ENCODE measurements at regions not wholly inside any gene's neighbourhood (a gene's known extent, or its start where the extent isn't known, plus 50 kb on each side); places are given as distances from the start of the nearest gene placed in this dataset.

DNA sequence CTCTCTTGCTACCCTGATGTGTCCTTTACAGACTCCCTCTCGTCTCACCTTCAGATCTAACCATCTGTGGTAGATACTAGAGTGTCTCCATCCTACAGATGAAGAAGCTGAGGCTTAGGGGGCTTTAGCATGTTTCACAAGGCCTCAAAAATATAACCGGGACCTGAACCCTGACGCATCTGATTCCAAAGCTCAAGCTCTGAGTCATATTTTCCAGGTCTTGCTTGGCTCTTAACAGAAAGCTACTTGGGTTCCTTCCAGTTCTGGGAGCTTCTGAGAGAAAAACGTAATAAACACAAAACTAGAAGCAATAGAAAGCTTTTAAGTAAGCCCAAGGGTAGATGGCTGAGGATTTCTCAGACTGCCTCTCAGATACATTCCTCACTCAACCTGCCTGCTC lies 224.3 kb upstream of the EEF2KMT start:
- no peaks in the 10 kb centered on the region for H3K9me3 ChIP-seq (ENCODE audit: insufficient read depth, low read depth, low read length)
- peaks cover 0 to 8% of the 10 kb centered on the region in 2 experiments for H3K4me1 ChIP-seq (ENCODE audit: control insufficient read depth in 1 of 2, insufficient read depth in 2 of 2, low read length in 2 of 2)
- H3K4me3 ChIP-seq (ENCODE audit: low read depth, low read length) = no peak overlapping the region
- H4K12ac ChIP-seq (ENCODE audit: low read depth, low read length) = no peak overlapping the region
- no peak overlapping the region for H4K8ac ChIP-seq (ENCODE audit: low read depth, low read length)
- no peaks in the 10 kb centered on the region for H3K79me2 ChIP-seq (ENCODE audit: control insufficient read depth, insufficient read depth, low read length, poor library complexity)
- H3K36me3 ChIP-seq (ENCODE audit: control insufficient read depth in 1 of 2, insufficient read depth in 2 of 2, low read length in 2 of 2) = no peaks in the 10 kb centered on the region
- no peak overlapping the region for H3K4ac ChIP-seq (ENCODE audit: low read depth, low read length)
- no peak overlapping the region for H2BK12ac ChIP-seq (ENCODE audit: low read length)
- H3K9ac ChIP-seq (ENCODE audit: low read length) = no peak overlapping the region
- no peak overlapping the region for H3K18ac ChIP-seq (ENCODE audit: low read length)
- no peak overlapping the region for H2AK5ac ChIP-seq (ENCODE audit: low read length)
- no peak overlapping the region for H3K27ac ChIP-seq (ENCODE audit: low read depth, low read length)
- H3K23ac ChIP-seq (ENCODE audit: low read length) = no peak overlapping the region
- DNase-seq = no peak
- H3K4me2 ChIP-seq (ENCODE audit: low read length) = no peak overlapping the region
- H2AFZ ChIP-seq (ENCODE audit: insufficient read depth, low read length, poor library complexity) = no peak overlapping the region
- WGBS (ENCODE audit: extremely low coverage, insufficient coverage, insufficient read length) = no CpG with 5 or more reads among the region's 4 CpGs
- no peak overlapping the region for H4K91ac ChIP-seq (ENCODE audit: low read depth, low read length)
- H3K79me1 ChIP-seq (ENCODE audit: low read length) = no peaks in the 10 kb centered on the region
- no peak overlapping the region for H3K14ac ChIP-seq (ENCODE audit: low read length)
- H2BK120ac ChIP-seq (ENCODE audit: insufficient read depth, low read length, poor library complexity) = no peak overlapping the region
- no peak overlapping the region for H2BK5ac ChIP-seq (ENCODE audit: low read depth, low read length, poor library complexity)
- no peaks in the 10 kb centered on the region for H3K27me3 ChIP-seq (ENCODE audit: insufficient read depth, low read length)

DNA sequence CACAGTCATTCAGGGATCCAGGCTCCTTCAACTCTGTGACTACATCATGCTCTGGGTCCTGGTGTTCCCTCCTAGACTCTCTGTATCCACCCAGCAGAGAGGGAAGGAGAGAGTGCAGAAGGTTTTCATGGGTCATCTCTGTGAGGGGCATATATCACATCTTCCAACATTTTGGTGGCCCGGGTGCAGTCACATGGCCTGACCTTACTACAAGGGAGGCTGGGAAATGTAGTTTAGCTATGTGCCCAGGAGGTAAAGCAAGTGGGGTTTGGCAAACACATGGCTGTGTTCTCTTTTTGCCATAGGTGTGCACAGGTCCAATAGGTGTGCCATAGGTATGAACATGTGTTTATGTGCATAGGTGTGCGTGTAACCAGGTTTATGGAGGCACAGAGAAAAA lies 222.2 kb upstream of the EEF2KMT start:
- H3K18ac ChIP-seq (ENCODE audit: low read length) = no peak overlapping the region
- H3K79me2 ChIP-seq (ENCODE audit: control insufficient read depth, insufficient read depth, low read length, poor library complexity) = no peaks in the 10 kb centered on the region
- no peak overlapping the region for H3K14ac ChIP-seq (ENCODE audit: low read length)
- H3K23ac ChIP-seq (ENCODE audit: low read length) = no peak overlapping the region
- no peaks in the 10 kb centered on the region for H3K36me3 ChIP-seq (ENCODE audit: control insufficient read depth in 1 of 2, insufficient read depth in 2 of 2, low read length in 2 of 2)
- H2BK120ac ChIP-seq (ENCODE audit: insufficient read depth, low read length, poor library complexity) = no peak overlapping the region
- WGBS (ENCODE audit: extremely low coverage, insufficient coverage, insufficient read length) = no CpG with 5 or more reads among the region's 2 CpGs
- no peak overlapping the region for H4K91ac ChIP-seq (ENCODE audit: low read depth, low read length)
- H4K12ac ChIP-seq (ENCODE audit: low read depth, low read length) = no peak overlapping the region
- no peaks in the 10 kb centered on the region for H3K79me1 ChIP-seq (ENCODE audit: low read length)
- no peak overlapping the region for H3K27ac ChIP-seq (ENCODE audit: low read depth, low read length)
- no peak overlapping the region for H2BK5ac ChIP-seq (ENCODE audit: low read depth, low read length, poor library complexity)
- H2BK12ac ChIP-seq (ENCODE audit: low read length) = no peak overlapping the region
- no peak overlapping the region for H3K4me3 ChIP-seq (ENCODE audit: low read depth, low read length)
- no peak overlapping the region for H2AFZ ChIP-seq (ENCODE audit: insufficient read depth, low read length, poor library complexity)
- no peaks in the 10 kb centered on the region for H3K27me3 ChIP-seq (ENCODE audit: insufficient read depth, low read length)
- no peak overlapping the region for H3K4me2 ChIP-seq (ENCODE audit: low read length)
- H3K4ac ChIP-seq (ENCODE audit: low read depth, low read length) = no peak overlapping the region
- no peaks in the 10 kb centered on the region for H3K9me3 ChIP-seq (ENCODE audit: insufficient read depth, low read depth, low read length)
- no peak overlapping the region for H2AK5ac ChIP-seq (ENCODE audit: low read length)
- H4K8ac ChIP-seq (ENCODE audit: low read depth, low read length) = no peak overlapping the region
- DNase-seq = no peak
- H3K9ac ChIP-seq (ENCODE audit: low read length) = no peak overlapping the region
- peaks cover 0 to 8% of the 10 kb centered on the region in 2 experiments for H3K4me1 ChIP-seq (ENCODE audit: control insufficient read depth in 1 of 2, insufficient read depth in 2 of 2, low read length in 2 of 2)

DNA sequence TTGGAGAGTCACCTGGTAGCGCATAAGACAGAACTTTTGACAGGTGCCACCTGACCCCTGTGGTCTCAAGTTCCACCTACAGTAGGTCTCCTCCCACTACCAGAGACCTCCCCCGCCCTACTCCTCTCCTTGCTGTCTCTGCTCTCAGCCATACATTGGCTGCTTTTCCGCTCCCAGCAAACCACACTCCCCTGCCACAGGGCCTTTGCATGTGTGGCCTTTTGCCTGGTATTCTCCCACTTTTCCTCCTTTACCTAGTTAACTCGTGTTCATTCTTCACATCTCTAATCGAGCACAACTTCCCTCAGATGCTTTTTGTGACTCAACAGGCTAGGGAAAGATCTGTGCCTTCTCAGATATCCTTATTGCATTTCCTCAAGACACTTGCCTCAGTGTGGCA lies 218.3 kb upstream of the EEF2KMT start:
- Histone ChIP-seq H3K79me1 (ENCODE audit: low read length) (no peaks in the 10 kb centered on the region), H3K4me1 (ENCODE audit: control insufficient read depth in 1 of 2, insufficient read depth in 2 of 2, low read length in 2 of 2) (no peaks in the 10 kb centered on the region), H4K91ac (ENCODE audit: low read depth, low read length) (no peak overlapping the region), H3K27me3 (ENCODE audit: insufficient read depth, low read length) (no peaks in the 10 kb centered on the region), H4K12ac (ENCODE audit: low read depth, low read length) (no peak overlapping the region), H3K18ac (ENCODE audit: low read length) (no peak overlapping the region), H2BK5ac (ENCODE audit: low read depth, low read length, poor library complexity) (no peak overlapping the region), H3K4me2 (ENCODE audit: low read length) (no peak overlapping the region), H4K8ac (ENCODE audit: low read depth, low read length) (no peak overlapping the region), H3K14ac (ENCODE audit: low read length) (no peak overlapping the region), H3K4me3 (ENCODE audit: low read depth, low read length) (no peak overlapping the region), H3K23ac (ENCODE audit: low read length) (no peak overlapping the region), H2BK120ac (ENCODE audit: insufficient read depth, low read length, poor library complexity) (no peak overlapping the region), H3K9me3 (ENCODE audit: insufficient read depth, low read depth, low read length) (no peaks in the 10 kb centered on the region), H3K79me2 (ENCODE audit: control insufficient read depth, insufficient read depth, low read length, poor library complexity) (no peaks in the 10 kb centered on the region), H3K27ac (ENCODE audit: low read depth, low read length) (no peak overlapping the region), H2BK12ac (ENCODE audit: low read length) (no peak overlapping the region), H2AK5ac (ENCODE audit: low read length) (no peak overlapping the region), H2AFZ (ENCODE audit: insufficient read depth, low read length, poor library complexity) (no peak overlapping the region), H3K36me3 (ENCODE audit: control insufficient read depth in 1 of 2, insufficient read depth in 2 of 2, low read length in 2 of 2) (no peaks in the 10 kb centered on the region), H3K9ac (ENCODE audit: low read length) (no peak overlapping the region), H3K4ac (ENCODE audit: low read depth, low read length) (no peak overlapping the region)
- no CpG with 5 or more reads among the region's 5 CpGs for WGBS (ENCODE audit: extremely low coverage, insufficient coverage, insufficient read length)
- no peak for DNase-seq

DNA sequence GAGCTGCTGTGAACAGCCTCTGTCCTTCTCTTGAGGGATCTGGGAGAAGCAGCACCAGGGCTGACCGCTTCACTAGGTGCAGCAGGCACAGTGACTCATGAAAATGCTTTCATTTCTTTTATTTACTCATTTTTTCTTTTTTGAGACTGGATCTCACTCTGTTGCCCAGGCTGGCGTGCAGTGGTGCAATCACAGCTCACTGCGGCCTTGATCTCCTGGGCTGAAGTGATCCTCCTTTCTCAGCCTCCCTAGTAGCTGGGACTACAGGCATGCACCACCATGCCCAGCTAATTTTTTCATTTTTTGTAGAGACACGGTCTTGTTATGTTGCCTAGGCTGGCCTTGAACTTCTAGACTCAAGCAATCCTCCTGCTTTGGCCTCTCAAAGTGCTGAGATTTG lies 216.8 kb upstream of the EEF2KMT start:
- Histone ChIP-seq H3K79me1 (ENCODE audit: low read length) (no peaks in the 10 kb centered on the region), H3K18ac (ENCODE audit: low read length) (no peak overlapping the region), H3K4me1 (ENCODE audit: control insufficient read depth in 1 of 2, insufficient read depth in 2 of 2, low read length in 2 of 2) (no peaks in the 10 kb centered on the region), H2BK12ac (ENCODE audit: low read length) (no peak overlapping the region), H3K4ac (ENCODE audit: low read depth, low read length) (no peak overlapping the region), H2BK5ac (ENCODE audit: low read depth, low read length, poor library complexity) (no peak overlapping the region), H3K27me3 (ENCODE audit: insufficient read depth, low read length) (no peaks in the 10 kb centered on the region), H4K12ac (ENCODE audit: low read depth, low read length) (no peak overlapping the region), H2BK120ac (ENCODE audit: insufficient read depth, low read length, poor library complexity) (no peak overlapping the region), H3K9me3 (ENCODE audit: insufficient read depth, low read depth, low read length) (no peaks in the 10 kb centered on the region), H3K36me3 (ENCODE audit: control insufficient read depth in 1 of 2, insufficient read depth in 2 of 2, low read length in 2 of 2) (no peaks in the 10 kb centered on the region), H2AFZ (ENCODE audit: insufficient read depth, low read length, poor library complexity) (no peak overlapping the region), H3K4me3 (ENCODE audit: low read depth, low read length) (no peak overlapping the region), H3K14ac (ENCODE audit: low read length) (no peak overlapping the region), H3K27ac (ENCODE audit: low read depth, low read length) (no peak overlapping the region), H3K4me2 (ENCODE audit: low read length) (no peak overlapping the region), H3K79me2 (ENCODE audit: control insufficient read depth, insufficient read depth, low read length, poor library complexity) (no peaks in the 10 kb centered on the region), H2AK5ac (ENCODE audit: low read length) (no peak overlapping the region), H3K23ac (ENCODE audit: low read length) (no peak overlapping the region), H4K8ac (ENCODE audit: low read depth, low read length) (no peak overlapping the region), H4K91ac (ENCODE audit: low read depth, low read length) (no peak overlapping the region), H3K9ac (ENCODE audit: low read length) (no peak overlapping the region)
- no CpG with 5 or more reads among the region's 4 CpGs for WGBS (ENCODE audit: extremely low coverage, insufficient coverage, insufficient read length)
- DNase-seq = no peak
